BJ (cell line): ENCODE measurements at regions not wholly inside any gene's neighbourhood (a gene's known extent, or its start where the extent isn't known, plus 50 kb on each side); places are given as distances from the start of the nearest gene placed in this dataset.

Experiments
- CTCF ChIA-PET: fragments of 350-600 bp; formaldehyde crosslinking; extraction: SDS; loops from one replicate; lab custom pipeline; 2021; ENCODE audit warnings: antibody characterized with exemption, inconsistent platforms; lab: Yijun Ruan, JAX
- POLR2A ChIA-PET: fragments of 300-600 bp; sonication (Branson Sonifier 250); formaldehyde crosslinking; extraction: SDS; loops from one replicate; lab custom pipeline; 2021; ENCODE audit warnings: antibody characterized with exemption; lab: Charles Lee
- DNase-seq: peaks from one replicate; pipeline ENCODE4 v3.0.0-alpha.2; 2011; ENCODE audit warnings: low read depth
- H3K27me3 ChIP-seq: 2 replicates; pipeline ENCODE4 v1.6.0; 2011; ENCODE audit warnings: low read length; ENCODE audit not compliant: control insufficient read depth, insufficient read depth
- H3K36me3 ChIP-seq: 2 replicates; pipeline ENCODE4 v1.5.1; 2011; ENCODE audit warnings: low read length; ENCODE audit not compliant: control insufficient read depth, insufficient read depth
- H3K4me3 ChIP-seq: 2 replicates; pipeline ENCODE4 v1.5.1; 2011; ENCODE audit warnings: low read depth, mild to moderate bottlenecking, control low read depth, low read length
- CTCF ChIP-seq: IDR thresholded peaks from 2 replicates; pipeline ENCODE4 v1.5.1; 2011; ENCODE audit warnings: low read depth, mild to moderate bottlenecking, control low read depth, inconsistent platforms, low read length, moderate library complexity; ENCODE audit not compliant: insufficient read depth

- no peak for TF ChIP-seq CTCF
- no peak for DNase-seq
- H3K4me3 ChIP-seq: no peak overlapping the region
- H3K27me3 ChIP-seq: no peaks in the 10 kb centered on the region
- no peaks in the 10 kb centered on the region for H3K36me3 ChIP-seq
- ChIA-PET CTCF (interaction anchor here (1.3 kb wide), 1 partner anchor 19 kb away, joined by 3 read pairs; no protein-coding TSS in a partner anchor), POLR2A (no interaction called here)
Measured at GRCh38 chr3:18891641-18892040, 256.7 kb upstream of the KCNH8 start.

GRCh38 chr3:18890449-18890848 lies 257.9 kb upstream of the KCNH8 start:
- Histone ChIP-seq H3K4me3 (no peak overlapping the region), H3K36me3 (no peaks in the 10 kb centered on the region), H3K27me3 (no peaks in the 10 kb centered on the region)
- ChIA-PET CTCF (no interaction called here), POLR2A (no interaction called here)
- no peak for TF ChIP-seq CTCF
- no peak for DNase-seq

DNA sequence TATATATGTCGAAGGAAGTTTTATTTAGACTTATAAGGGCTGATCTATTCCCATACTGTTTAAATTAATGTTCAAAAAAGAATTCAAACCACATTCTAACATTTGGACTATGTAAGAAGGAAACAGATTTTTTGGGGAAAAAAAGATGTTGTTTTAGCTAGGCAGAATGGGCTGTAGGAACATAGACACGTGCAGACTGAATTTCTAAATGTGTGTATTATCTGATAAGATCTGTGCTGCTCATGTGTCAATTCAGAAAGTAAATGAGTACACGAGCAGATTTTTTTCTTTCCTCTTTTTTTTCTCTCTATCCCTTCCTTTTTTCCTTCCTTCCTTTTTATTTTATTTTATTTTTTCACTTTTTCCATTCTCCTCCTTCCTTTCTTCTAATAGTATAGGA lies 259.5 kb upstream of the KCNH8 start:
- Histone ChIP-seq H3K36me3 (no peaks in the 10 kb centered on the region), H3K27me3 (no peaks in the 10 kb centered on the region), H3K4me3 (no peak overlapping the region)
- CTCF ChIA-PET: interaction anchor here (0.5 kb wide), 1 partner anchor 949 kb away, joined by 3 read pairs; no protein-coding TSS in a partner anchor
- no peak for DNase-seq
- TF ChIP-seq CTCF: no peak
- POLR2A ChIA-PET: no interaction called here

GRCh38 chr3:18888370-18888769 lies 259.9 kb upstream of the KCNH8 start:
- H3K36me3 ChIP-seq: no peaks in the 10 kb centered on the region
- ChIA-PET CTCF (no interaction called here), POLR2A (no interaction called here)
- no peak overlapping the region for H3K4me3 ChIP-seq
- no peaks in the 10 kb centered on the region for H3K27me3 ChIP-seq
- no peak for DNase-seq
- TF ChIP-seq CTCF: no peak

DNA sequence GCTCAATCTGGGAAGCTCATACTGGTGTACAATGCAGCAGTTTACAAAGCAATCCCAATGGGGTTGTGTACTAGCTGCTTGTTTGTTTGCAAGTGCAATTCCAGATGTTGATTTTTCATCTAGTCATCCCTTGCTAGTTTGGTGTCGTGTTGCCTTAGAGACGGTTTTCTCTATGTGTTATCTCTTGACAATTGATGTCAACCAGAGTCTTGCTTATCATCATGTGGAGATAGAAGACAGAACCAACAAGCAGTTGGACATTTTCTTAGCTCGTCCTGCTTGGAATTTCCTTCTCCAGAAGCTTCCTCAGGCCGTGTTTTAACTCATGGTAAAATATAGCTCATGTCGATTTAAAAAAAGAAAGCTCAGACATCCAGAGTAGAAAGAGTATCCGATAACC lies 262.0 kb upstream of the KCNH8 start:
- Histone ChIP-seq H3K36me3 (no peaks in the 10 kb centered on the region), H3K27me3 (no peaks in the 10 kb centered on the region), H3K4me3 (no peak overlapping the region)
- no peak for DNase-seq
- ChIA-PET POLR2A (no interaction called here), CTCF (no interaction called here)
- no peak for TF ChIP-seq CTCF
